Liver (tissue), 3 donors: ENCODE measurements at regions not wholly inside any gene's neighbourhood (a gene's known extent, or its start where the extent isn't known, plus 50 kb on each side); places are given as distances from the start of the nearest gene placed in this dataset.

ENCODE experiments used
- MAX ChIP-seq: IDR thresholded peaks from 2 replicates; pipeline ENCODE4 v1.6.1; 2016; ENCODE audit warnings: antibody characterized with exemption
- RAD21 ChIP-seq, 2 donors: IDR thresholded peaks; 2 replicates each; pipeline ENCODE4 v1.6.1; 2016; ENCODE audit warnings: antibody characterized with exemption in 2 of 2, mild to moderate bottlenecking in 2 of 2
- REST ChIP-seq: IDR thresholded peaks from 2 replicates; pipeline ENCODE4 v1.6.1; 2016; ENCODE audit warnings: antibody characterized with exemption, mild to moderate bottlenecking
- RXRA ChIP-seq, 2 donors: IDR thresholded peaks; 2 replicates each; pipeline ENCODE4 v1.6.1; 2017 to 2018; ENCODE audit warnings: antibody characterized with exemption in 2 of 2, mild to moderate bottlenecking in 1 of 2
- SP1 ChIP-seq: IDR thresholded peaks from 2 replicates; pipeline ENCODE4 v1.6.1; 2018; ENCODE audit warnings: antibody characterized with exemption, mild to moderate bottlenecking
- YY1 ChIP-seq: IDR thresholded peaks from 2 replicates; pipeline ENCODE4 v1.6.1; 2016; ENCODE audit warnings: antibody characterized with exemption, mild to moderate bottlenecking
- TF ChIP-seq, protein P1 (sequence below): fragments of 150-350 bp; IDR thresholded peaks from 2 replicates; pipeline ENCODE4 v1.5.1; 2017; ENCODE audit warnings: improper control_type of control experiment, low read depth, low read length; ENCODE audit not compliant: missing input control
- TF ChIP-seq, protein P2 (sequence below): IDR thresholded peaks from 2 replicates; pipeline ENCODE4 v1.6.1; 2016; ENCODE audit warnings: antibody characterized with exemption
- TF ChIP-seq, protein P3 (sequence below): IDR thresholded peaks from 2 replicates; pipeline ENCODE4 v1.6.1; 2016; ENCODE audit warnings: antibody characterized with exemption
- donor health status: healthy.
- donor health status: healthy.

DNA sequence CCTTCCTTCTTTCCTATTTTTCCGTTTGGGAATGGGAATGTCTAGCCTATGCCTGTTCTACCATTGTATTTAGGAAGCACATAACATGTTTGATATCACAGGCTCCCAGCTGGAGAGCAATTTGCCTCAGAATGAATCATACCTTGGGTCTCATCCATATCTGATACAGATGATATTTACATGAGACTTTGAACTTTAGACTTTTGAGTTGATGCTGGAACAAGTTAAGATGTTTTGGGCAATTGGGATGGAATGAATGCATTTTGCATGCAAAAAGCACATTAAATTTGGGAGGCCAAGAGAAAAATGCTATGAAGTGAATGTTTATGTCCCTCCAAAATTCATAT, 61.9 kb upstream of the BEGAIN start:
- peak in 1 of 2 donors; percentile 23 for TF ChIP-seq RAD21 (IDR thresholded peaks at IDR 0.05)
- TF ChIP-seq, protein P1, sequence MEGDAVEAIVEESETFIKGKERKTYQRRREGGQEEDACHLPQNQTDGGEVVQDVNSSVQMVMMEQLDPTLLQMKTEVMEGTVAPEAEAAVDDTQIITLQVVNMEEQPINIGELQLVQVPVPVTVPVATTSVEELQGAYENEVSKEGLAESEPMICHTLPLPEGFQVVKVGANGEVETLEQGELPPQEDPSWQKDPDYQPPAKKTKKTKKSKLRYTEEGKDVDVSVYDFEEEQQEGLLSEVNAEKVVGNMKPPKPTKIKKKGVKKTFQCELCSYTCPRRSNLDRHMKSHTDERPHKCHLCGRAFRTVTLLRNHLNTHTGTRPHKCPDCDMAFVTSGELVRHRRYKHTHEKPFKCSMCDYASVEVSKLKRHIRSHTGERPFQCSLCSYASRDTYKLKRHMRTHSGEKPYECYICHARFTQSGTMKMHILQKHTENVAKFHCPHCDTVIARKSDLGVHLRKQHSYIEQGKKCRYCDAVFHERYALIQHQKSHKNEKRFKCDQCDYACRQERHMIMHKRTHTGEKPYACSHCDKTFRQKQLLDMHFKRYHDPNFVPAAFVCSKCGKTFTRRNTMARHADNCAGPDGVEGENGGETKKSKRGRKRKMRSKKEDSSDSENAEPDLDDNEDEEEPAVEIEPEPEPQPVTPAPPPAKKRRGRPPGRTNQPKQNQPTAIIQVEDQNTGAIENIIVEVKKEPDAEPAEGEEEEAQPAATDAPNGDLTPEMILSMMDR: no peak
- TF ChIP-seq MAX: no peak
- no peak for TF ChIP-seq REST
- TF ChIP-seq, protein P2, sequence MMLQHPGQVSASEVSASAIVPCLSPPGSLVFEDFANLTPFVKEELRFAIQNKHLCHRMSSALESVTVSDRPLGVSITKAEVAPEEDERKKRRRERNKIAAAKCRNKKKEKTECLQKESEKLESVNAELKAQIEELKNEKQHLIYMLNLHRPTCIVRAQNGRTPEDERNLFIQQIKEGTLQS: no peak
- TF ChIP-seq SP1: peak; percentile 75
- peak in 1 of 2 donors; percentile 69 for TF ChIP-seq RXRA (IDR thresholded peaks at IDR 0.05)
- TF ChIP-seq, protein P3, sequence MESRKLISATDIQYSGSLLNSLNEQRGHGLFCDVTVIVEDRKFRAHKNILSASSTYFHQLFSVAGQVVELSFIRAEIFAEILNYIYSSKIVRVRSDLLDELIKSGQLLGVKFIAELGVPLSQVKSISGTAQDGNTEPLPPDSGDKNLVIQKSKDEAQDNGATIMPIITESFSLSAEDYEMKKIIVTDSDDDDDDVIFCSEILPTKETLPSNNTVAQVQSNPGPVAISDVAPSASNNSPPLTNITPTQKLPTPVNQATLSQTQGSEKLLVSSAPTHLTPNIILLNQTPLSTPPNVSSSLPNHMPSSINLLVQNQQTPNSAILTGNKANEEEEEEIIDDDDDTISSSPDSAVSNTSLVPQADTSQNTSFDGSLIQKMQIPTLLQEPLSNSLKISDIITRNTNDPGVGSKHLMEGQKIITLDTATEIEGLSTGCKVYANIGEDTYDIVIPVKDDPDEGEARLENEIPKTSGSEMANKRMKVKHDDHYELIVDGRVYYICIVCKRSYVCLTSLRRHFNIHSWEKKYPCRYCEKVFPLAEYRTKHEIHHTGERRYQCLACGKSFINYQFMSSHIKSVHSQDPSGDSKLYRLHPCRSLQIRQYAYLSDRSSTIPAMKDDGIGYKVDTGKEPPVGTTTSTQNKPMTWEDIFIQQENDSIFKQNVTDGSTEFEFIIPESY: no peak
- TF ChIP-seq YY1: peak; percentile 15
